HG02623 (cell line): ENCODE measurements at regions not wholly inside any gene's neighbourhood (a gene's known extent, or its start where the extent isn't known, plus 50 kb on each side); places are given as distances from the start of the nearest gene placed in this dataset.

ENCODE experiments used
- ATAC-seq: cut with Tn5 transposase; IDR thresholded peaks from one replicate; pipeline ENCODE4 v1.9.1; 2021; ENCODE audit warnings: moderate library complexity; ENCODE audit not compliant: unreplicated experiment

GRCh38 chr20:23207826-23208540 lies 121.9 kb upstream of the CD93 start:
- no peak for ATAC-seq

- no peak for ATAC-seq
These were observed 120.9 kb upstream of the CD93 start for GRCh38 chr20:23206995-23207394.

GRCh38 chr20:23206061-23206460 lies 119.9 kb upstream of the CD93 start:
- no peak for ATAC-seq

- no peak for ATAC-seq
These were observed 119.5 kb upstream of the CD93 start for GRCh38 chr20:23205611-23206041.

GRCh38 chr20:23205211-23205610 lies 119.1 kb upstream of the CD93 start:
- no peak for ATAC-seq

GRCh38 chr20:23203951-23204730 lies 118.0 kb upstream of the CD93 start:
- ATAC-seq: no peak

GRCh38 chr20:23203310-23203709 lies 117.2 kb upstream of the CD93 start:
- ATAC-seq: no peak

- ATAC-seq: no peak
These were observed 115.5 kb upstream of the CD93 start for GRCh38 chr20:23201658-23202057.

GRCh38 chr20:23200914-23201313 lies 114.8 kb upstream of the CD93 start:
- no peak for ATAC-seq

GRCh38 chr20:23200413-23200812 lies 114.3 kb upstream of the CD93 start:
- ATAC-seq: no peak

GRCh38 chr20:23199356-23199755 lies 113.2 kb upstream of the CD93 start:
- ATAC-seq: no peak

GRCh38 chr20:23198815-23199214 lies 112.7 kb upstream of the CD93 start:
- ATAC-seq: no peak

- no peak for ATAC-seq
These were observed 111.7 kb upstream of the CD93 start for GRCh38 chr20:23197836-23198235.

GRCh38 chr20:23195636-23196035 lies 109.5 kb upstream of the CD93 start:
- ATAC-seq: no peak

GRCh38 chr20:23193801-23194384 lies 107.8 kb upstream of the CD93 start:
- no peak for ATAC-seq

- ATAC-seq: no peak
These were observed 106.3 kb upstream of the CD93 start for GRCh38 chr20:23192469-23192868.

GRCh38 chr20:23190557-23190956 lies 104.4 kb upstream of the CD93 start:
- no peak for ATAC-seq

GRCh38 chr20:23189854-23190253 lies 103.7 kb upstream of the CD93 start:
- ATAC-seq: no peak

GRCh38 chr20:23189341-23189740 lies 103.2 kb upstream of the CD93 start:
- ATAC-seq: no peak

GRCh38 chr20:23188377-23189169 lies 102.4 kb upstream of the CD93 start:
- no peak for ATAC-seq

- ATAC-seq: no peak
These were observed 101.6 kb upstream of the CD93 start for GRCh38 chr20:23187751-23188150.
